IMR-90 (cell line): ENCODE measurements at regions not wholly inside any gene's neighbourhood (a gene's known extent, or its start where the extent isn't known, plus 50 kb on each side); places are given as distances from the start of the nearest gene placed in this dataset.

Source experiments
- CEBPB ChIP-seq: IDR thresholded peaks from 2 replicates; pipeline ENCODE4 v1.6.1; 2012; ENCODE audit warnings: low read depth, low read length, improper control_type of control experiment
- MAFK ChIP-seq: IDR thresholded peaks from 2 replicates; pipeline ENCODE4 v1.6.1; 2012; ENCODE audit warnings: low read depth, low read length, improper control_type of control experiment
- POLR2A ChIP-seq: IDR thresholded peaks from 2 replicates; pipeline ENCODE4 v1.6.1; 2012; ENCODE audit warnings: mild to moderate bottlenecking, low read depth, low read length
- RAD21 ChIP-seq: IDR thresholded peaks from 2 replicates; pipeline ENCODE4 v1.6.1; 2012; ENCODE audit warnings: low read length, improper control_type of control experiment
- RFX5 ChIP-seq: IDR thresholded peaks from 2 replicates; pipeline ENCODE4 v1.8.0; 2012; ENCODE audit warnings: low read depth, mild to moderate bottlenecking, low read length, moderate library complexity
- TF ChIP-seq, protein P1 (sequence below): conservative IDR thresholded peaks from 2 replicates; pipeline ENCODE4 v1.5.1; 2012; ENCODE audit warnings: mild to moderate bottlenecking, low read depth, low read length, improper control_type of control experiment
- TF ChIP-seq, protein P2 (sequence below): fragments of 150-350 bp; IDR thresholded peaks from 2 replicates; pipeline ENCODE4 v1.6.1; 2017; ENCODE audit warnings: mild to moderate bottlenecking, antibody characterized with exemption, low read length, low read depth

DNA sequence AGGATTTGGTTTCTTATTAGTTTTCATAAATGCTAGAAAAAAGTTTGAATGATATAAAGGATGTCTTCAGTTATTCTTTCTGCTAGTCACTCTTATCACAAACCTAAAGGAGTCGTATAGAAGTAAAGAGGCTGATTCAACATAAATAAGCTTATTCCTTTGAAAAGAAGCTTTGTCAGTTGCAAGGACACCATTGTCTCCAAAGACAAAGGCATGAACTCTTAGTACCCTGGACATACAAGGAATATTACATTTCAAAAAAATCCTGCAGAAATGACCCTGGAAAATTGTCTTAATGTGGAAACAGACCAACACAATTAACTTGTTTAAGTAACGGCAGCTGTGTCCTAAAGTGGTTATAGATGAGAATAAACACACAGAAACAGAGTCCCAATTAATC, 528.0 kb downstream of the CPS1 start:
- TF ChIP-seq, protein P1, sequence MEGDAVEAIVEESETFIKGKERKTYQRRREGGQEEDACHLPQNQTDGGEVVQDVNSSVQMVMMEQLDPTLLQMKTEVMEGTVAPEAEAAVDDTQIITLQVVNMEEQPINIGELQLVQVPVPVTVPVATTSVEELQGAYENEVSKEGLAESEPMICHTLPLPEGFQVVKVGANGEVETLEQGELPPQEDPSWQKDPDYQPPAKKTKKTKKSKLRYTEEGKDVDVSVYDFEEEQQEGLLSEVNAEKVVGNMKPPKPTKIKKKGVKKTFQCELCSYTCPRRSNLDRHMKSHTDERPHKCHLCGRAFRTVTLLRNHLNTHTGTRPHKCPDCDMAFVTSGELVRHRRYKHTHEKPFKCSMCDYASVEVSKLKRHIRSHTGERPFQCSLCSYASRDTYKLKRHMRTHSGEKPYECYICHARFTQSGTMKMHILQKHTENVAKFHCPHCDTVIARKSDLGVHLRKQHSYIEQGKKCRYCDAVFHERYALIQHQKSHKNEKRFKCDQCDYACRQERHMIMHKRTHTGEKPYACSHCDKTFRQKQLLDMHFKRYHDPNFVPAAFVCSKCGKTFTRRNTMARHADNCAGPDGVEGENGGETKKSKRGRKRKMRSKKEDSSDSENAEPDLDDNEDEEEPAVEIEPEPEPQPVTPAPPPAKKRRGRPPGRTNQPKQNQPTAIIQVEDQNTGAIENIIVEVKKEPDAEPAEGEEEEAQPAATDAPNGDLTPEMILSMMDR = no peak
- TF ChIP-seq POLR2A (no peak), RFX5 (no peak), MAFK (no peak), CEBPB (no peak), RAD21 (no peak)
- TF ChIP-seq, protein P2, sequence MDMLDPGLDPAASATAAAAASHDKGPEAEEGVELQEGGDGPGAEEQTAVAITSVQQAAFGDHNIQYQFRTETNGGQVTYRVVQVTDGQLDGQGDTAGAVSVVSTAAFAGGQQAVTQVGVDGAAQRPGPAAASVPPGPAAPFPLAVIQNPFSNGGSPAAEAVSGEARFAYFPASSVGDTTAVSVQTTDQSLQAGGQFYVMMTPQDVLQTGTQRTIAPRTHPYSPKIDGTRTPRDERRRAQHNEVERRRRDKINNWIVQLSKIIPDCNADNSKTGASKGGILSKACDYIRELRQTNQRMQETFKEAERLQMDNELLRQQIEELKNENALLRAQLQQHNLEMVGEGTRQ = no peak
